ENCODE measurements at regions not wholly inside any gene's neighbourhood (a gene's known extent, or its start where the extent isn't known, plus 50 kb on each side); places are given as distances from the start of the nearest gene placed in this dataset.

GRCh38 chr1:99587008-99587407, 58.9 kb upstream of the PALMD start:
- no peak for FAIRE-seq

GRCh38 chr1:99589186-99589636, 56.7 kb upstream of the PALMD start:
- no peak for FAIRE-seq

- FAIRE-seq = no peak
Measured at GRCh38 chr1:99590578-99591209, 55.2 kb upstream of the PALMD start.

GRCh38 chr1:99591886-99592285, 54.0 kb upstream of the PALMD start:
- FAIRE-seq = no peak

DNA sequence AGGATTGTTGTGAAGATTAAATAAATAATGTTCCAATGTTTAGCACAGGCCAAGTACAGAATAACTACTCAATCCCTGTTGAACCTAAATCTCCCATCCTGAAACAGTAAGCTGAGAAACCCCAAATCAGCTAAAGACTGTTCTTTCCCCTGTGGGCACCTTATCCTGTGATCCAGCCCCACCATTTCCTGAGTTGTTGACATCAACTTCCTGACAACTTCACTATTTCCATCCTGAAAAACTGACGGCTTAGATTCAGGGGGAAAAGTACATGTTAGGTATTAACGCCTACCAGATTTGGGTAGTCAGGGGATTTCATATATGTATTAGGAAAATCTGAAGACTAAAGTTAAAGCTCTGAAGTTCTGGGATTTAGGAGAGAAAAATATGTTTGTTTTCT, 51.7 kb upstream of the PALMD start:
- FAIRE-seq = no peak

DNA sequence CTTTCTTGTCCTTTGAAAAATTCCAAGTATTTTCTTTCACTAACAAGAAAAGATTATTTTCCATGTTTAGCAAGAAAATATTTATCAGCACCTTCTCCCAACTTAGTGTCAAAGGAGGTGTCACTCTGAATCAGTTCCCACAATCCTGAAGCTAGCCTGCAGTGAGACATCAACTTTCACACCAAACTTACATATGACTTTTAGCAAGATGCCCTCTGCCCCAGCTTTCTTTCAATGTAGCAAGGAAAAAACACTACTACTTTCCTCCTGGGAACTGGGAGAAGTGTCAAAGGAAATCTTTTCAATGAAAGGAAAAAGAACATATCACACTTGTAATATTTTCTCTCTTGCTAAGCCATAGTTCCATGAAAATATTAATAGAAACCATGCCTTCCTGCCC, 50.9 kb upstream of the PALMD start:
- no peak for FAIRE-seq

- no peak for FAIRE-seq
Measured at GRCh38 chr1:99595441-99595840, 50.5 kb upstream of the PALMD start.
